Omental fat pad (tissue), 3 donors: ENCODE measurements at regions not wholly inside any gene's neighbourhood (a gene's known extent, or its start where the extent isn't known, plus 50 kb on each side); places are given as distances from the start of the nearest gene placed in this dataset.

Experiments
- ATAC-seq: fragments of 150-250 bp; one replicate; pipeline ENCODE4 v1.9.1; 2016; ENCODE audit warnings: mild to moderate bottlenecking, moderate library complexity; ENCODE audit not compliant: low FRiP score
- DNase-seq: peaks from one replicate; pipeline ENCODE4 v3.0.0-alpha.2; 2019; ENCODE audit warnings: low spot score
- TF ChIP-seq, protein P1 (sequence below), 3 donors: fragments of 450-650 bp; IDR thresholded peaks; one replicate each; pipeline ENCODE4 v1.5.1; 2016 to 2017; ENCODE audit warnings: antibody characterized with exemption in 3 of 3, mild to moderate bottlenecking in 3 of 3, moderate library complexity in 2 of 3

- ATAC-seq (no peak), DNase-seq (no peak)
- TF ChIP-seq, protein P1, sequence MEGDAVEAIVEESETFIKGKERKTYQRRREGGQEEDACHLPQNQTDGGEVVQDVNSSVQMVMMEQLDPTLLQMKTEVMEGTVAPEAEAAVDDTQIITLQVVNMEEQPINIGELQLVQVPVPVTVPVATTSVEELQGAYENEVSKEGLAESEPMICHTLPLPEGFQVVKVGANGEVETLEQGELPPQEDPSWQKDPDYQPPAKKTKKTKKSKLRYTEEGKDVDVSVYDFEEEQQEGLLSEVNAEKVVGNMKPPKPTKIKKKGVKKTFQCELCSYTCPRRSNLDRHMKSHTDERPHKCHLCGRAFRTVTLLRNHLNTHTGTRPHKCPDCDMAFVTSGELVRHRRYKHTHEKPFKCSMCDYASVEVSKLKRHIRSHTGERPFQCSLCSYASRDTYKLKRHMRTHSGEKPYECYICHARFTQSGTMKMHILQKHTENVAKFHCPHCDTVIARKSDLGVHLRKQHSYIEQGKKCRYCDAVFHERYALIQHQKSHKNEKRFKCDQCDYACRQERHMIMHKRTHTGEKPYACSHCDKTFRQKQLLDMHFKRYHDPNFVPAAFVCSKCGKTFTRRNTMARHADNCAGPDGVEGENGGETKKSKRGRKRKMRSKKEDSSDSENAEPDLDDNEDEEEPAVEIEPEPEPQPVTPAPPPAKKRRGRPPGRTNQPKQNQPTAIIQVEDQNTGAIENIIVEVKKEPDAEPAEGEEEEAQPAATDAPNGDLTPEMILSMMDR (IDR thresholded peaks at IDR 0.05): no peak
Observed at GRCh38 chr12:91608542-91608941, 425.9 kb upstream of the DCN start.

- TF ChIP-seq, protein P1 (IDR thresholded peaks at IDR 0.05): no peak
- no peak for ATAC-seq
- no peak for DNase-seq
Observed at GRCh38 chr12:91606662-91607377, 424.2 kb upstream of the DCN start.

GRCh38 chr12:91604897-91605296 lies 422.3 kb upstream of the DCN start:
- no peak for DNase-seq
- ATAC-seq: no peak
- TF ChIP-seq, protein P1 (IDR thresholded peaks at IDR 0.05): no peak

DNA sequence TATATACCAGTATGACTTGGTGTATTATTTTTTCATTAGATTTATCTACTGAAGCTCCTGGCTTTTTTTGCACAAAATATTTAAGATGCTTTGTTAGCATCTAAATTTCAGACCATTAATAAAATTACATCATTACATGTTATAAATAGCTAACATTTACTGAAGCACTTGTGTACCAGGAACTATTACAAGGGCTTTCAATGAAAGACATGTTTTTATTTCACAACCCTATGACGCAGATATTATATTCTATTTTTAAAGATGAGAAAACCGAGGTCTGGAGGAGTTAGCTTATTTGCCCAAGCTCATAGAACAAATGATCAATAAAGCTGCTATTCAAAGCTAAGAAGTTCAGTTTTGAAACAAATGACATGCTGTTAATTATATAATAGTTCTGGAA lies 420.4 kb upstream of the DCN start:
- TF ChIP-seq, protein P1 (IDR thresholded peaks at IDR 0.05): no peak
- DNase-seq: no peak
- no peak for ATAC-seq

- no peak for DNase-seq
- TF ChIP-seq, protein P1 (IDR thresholded peaks at IDR 0.05): no peak
- no peak for ATAC-seq
Observed at GRCh38 chr12:91601054-91601453, 418.4 kb upstream of the DCN start.

GRCh38 chr12:91594715-91595114 lies 412.1 kb upstream of the DCN start:
- DNase-seq (no peak), ATAC-seq (no peak)
- TF ChIP-seq, protein P1 (IDR thresholded peaks at IDR 0.05): no peak

GRCh38 chr12:91591639-91591987 lies 409.0 kb upstream of the DCN start:
- no peak for ATAC-seq
- TF ChIP-seq, protein P1 (IDR thresholded peaks at IDR 0.05): no peak
- no peak for DNase-seq
